ENCODE measurements at regions not wholly inside any gene's neighbourhood (a gene's known extent, or its start where the extent isn't known, plus 50 kb on each side); places are given as distances from the start of the nearest gene placed in this dataset.

DNA sequence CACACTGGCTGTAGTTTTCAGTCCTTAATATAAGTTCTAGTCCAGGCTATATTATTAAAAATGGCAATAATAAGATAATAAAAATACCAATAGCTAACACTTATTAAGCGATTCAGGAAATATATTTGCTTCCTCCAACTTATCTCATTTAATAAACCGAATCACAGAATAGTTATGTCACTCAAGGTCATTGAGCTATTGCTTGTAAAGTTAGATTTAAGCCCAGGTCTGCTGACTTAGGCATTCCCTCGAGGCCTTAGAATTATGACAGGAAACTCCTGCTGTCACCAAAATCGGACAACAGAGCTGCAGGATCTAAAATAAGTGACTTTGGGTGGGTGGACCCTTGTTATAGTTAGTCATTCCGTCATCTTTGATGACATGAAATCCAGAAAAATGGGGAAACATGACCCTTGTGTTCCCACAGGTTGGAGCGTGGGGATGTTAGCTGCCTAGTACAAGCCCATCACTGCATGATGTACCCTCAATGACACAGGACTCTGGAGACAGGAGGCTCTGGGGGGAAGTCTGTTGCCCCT lies 181.3 kb upstream of the PHYHIPL start:
- DNase-seq = no peak
- in situ Hi-C loops (cut with MboI; ENCODE audit: low pct_ligation_motif_present in 1 of 4, low pct_unique_long_range_greater_than_20kb in 1 of 4, low sequenced_read_pairs in 3 of 4) = no loop called here

GRCh38 chr10:58996063-58996462 lies 180.4 kb upstream of the PHYHIPL start:
- DNase-seq = no peak
- intact Hi-C loops (cut with DNase I; ENCODE audit: low total_unique reads) = no loop called here
- no peaks in the 10 kb centered on the region for H3K4me1 ChIP-seq
- WGBS, 2 donors (ENCODE audit: low coverage in 1 of 2) = 77 to 82% methylated on average over 2 of the region's 2 CpGs
- no peak overlapping the region for H3K27ac ChIP-seq
- TF ChIP-seq EP300 (IDR thresholded peaks at IDR 0.05; ENCODE audit: low read depth) (no peak), POLR2A (IDR thresholded peaks at IDR 0.05) (no peak), CTCF (IDR thresholded peaks at IDR 0.05) (no peak), POLR2AphosphoS5 (IDR thresholded peaks at IDR 0.05) (no peak)
- H3K36me3 ChIP-seq = no peaks in the 10 kb centered on the region
- H3K4me3 ChIP-seq = no peak overlapping the region
- no peaks in the 10 kb centered on the region for H3K9me3 ChIP-seq
- in situ Hi-C loops (cut with MboI; ENCODE audit: low pct_ligation_motif_present in 1 of 4, low pct_unique_long_range_greater_than_20kb in 1 of 4, low sequenced_read_pairs in 3 of 4) = no loop called here
- no peaks in the 10 kb centered on the region for H3K27me3 ChIP-seq

More for the DNA sequence above, 181.3 kb upstream of the PHYHIPL start:
- no peaks in the 10 kb centered on the region for H3K4me1 ChIP-seq
- intact Hi-C loops (cut with DNase I; ENCODE audit: low total_unique reads) = no loop called here
- whole genome bisulfite sequencing, 2 donors (ENCODE audit: low coverage in 1 of 2) = 66 to 83% methylated on average over 3 to 6 of the region's 6 CpGs
- no peak overlapping the region for H3K4me3 ChIP-seq
- no peak overlapping the region for H3K27ac ChIP-seq
- H3K27me3 ChIP-seq = no peaks in the 10 kb centered on the region
- H3K36me3 ChIP-seq = no peaks in the 10 kb centered on the region
- H3K9me3 ChIP-seq = no peaks in the 10 kb centered on the region
- no peak for TF ChIP-seq POLR2A (IDR thresholded peaks at IDR 0.05)
- no peak for TF ChIP-seq CTCF (IDR thresholded peaks at IDR 0.05)
- no peak for TF ChIP-seq POLR2AphosphoS5 (IDR thresholded peaks at IDR 0.05)
- TF ChIP-seq EP300 (IDR thresholded peaks at IDR 0.05; ENCODE audit: low read depth) = no peak

GRCh38 chr10:58996866-58997265 lies 179.6 kb upstream of the PHYHIPL start:
- no peak for TF ChIP-seq EP300 (IDR thresholded peaks at IDR 0.05; ENCODE audit: low read depth)
- TF ChIP-seq POLR2AphosphoS5 (IDR thresholded peaks at IDR 0.05) = no peak
- TF ChIP-seq CTCF (IDR thresholded peaks at IDR 0.05) = no peak
- TF ChIP-seq POLR2A (IDR thresholded peaks at IDR 0.05) = no peak
- Histone ChIP-seq H3K36me3 (no peaks in the 10 kb centered on the region), H3K4me1 (no peaks in the 10 kb centered on the region), H3K27ac (no peak overlapping the region), H3K27me3 (no peaks in the 10 kb centered on the region), H3K9me3 (no peaks in the 10 kb centered on the region), H3K4me3 (no peak overlapping the region)
- 75 to 89% methylated on average over 2 of the region's 2 CpGs for WGBS, 2 donors (ENCODE audit: low coverage in 1 of 2)
- in situ Hi-C loops (cut with MboI; ENCODE audit: low pct_ligation_motif_present in 1 of 4, low pct_unique_long_range_greater_than_20kb in 1 of 4, low sequenced_read_pairs in 3 of 4) = no loop called here
- intact Hi-C loops (cut with DNase I; ENCODE audit: low total_unique reads) = no loop called here
- no peak for DNase-seq

- no peak for DNase-seq
- TF ChIP-seq POLR2AphosphoS5 (IDR thresholded peaks at IDR 0.05) (no peak), EP300 (IDR thresholded peaks at IDR 0.05; ENCODE audit: low read depth) (no peak), CTCF (IDR thresholded peaks at IDR 0.05) (no peak), POLR2A (IDR thresholded peaks at IDR 0.05) (no peak)
- Histone ChIP-seq H3K4me3 (no peak overlapping the region), H3K4me1 (no peaks in the 10 kb centered on the region), H3K27ac (peak overlapping the region in 2 of 4 donors; percentile 19 to 26), H3K9me3 (no peaks in the 10 kb centered on the region), H3K27me3 (no peaks in the 10 kb centered on the region), H3K36me3 (no peaks in the 10 kb centered on the region)
- 80 to 84% methylated on average over 6 to 8 of the region's 8 CpGs for WGBS, 2 donors (ENCODE audit: low coverage in 1 of 2)
- in situ Hi-C loops (cut with MboI; ENCODE audit: low pct_ligation_motif_present in 1 of 4, low pct_unique_long_range_greater_than_20kb in 1 of 4, low sequenced_read_pairs in 3 of 4) = no loop called here
- intact Hi-C loops (cut with DNase I; ENCODE audit: low total_unique reads) = no loop called here
Measured at GRCh38 chr10:58998924-58999713, 177.3 kb upstream of the PHYHIPL start.
